ENCODE measurements at regions not wholly inside any gene's neighbourhood (a gene's known extent, or its start where the extent isn't known, plus 50 kb on each side); places are given as distances from the start of the nearest gene placed in this dataset.

- TF ChIP-seq JUND (IDR thresholded peaks at IDR 0.05; ENCODE audit: low read depth), result no peak
- no peak for DNase-seq (ENCODE audit: low read depth in 1 of 2, low spot score in 1 of 2)
- in situ Hi-C loops (cut with HindIII; ENCODE audit: low pct_unique_long_range_greater_than_20kb, low sequenced_read_pairs), result no loop called here
Measured at GRCh38 chr9:16085167-16085726, 532.4 kb downstream of the CCDC171 start.

- no peak for TF ChIP-seq JUND (IDR thresholded peaks at IDR 0.05; ENCODE audit: low read depth)
- DNase-seq (ENCODE audit: low read depth in 1 of 2, low spot score in 1 of 2), result no peak
- in situ Hi-C loops (cut with HindIII; ENCODE audit: low pct_unique_long_range_greater_than_20kb, low sequenced_read_pairs), result no loop called here
Measured at GRCh38 chr9:16090907-16091629, 538.2 kb downstream of the CCDC171 start.

GRCh38 chr9:16092142-16093091 lies 539.6 kb downstream of the CCDC171 start:
- in situ Hi-C loops (cut with HindIII; ENCODE audit: low pct_unique_long_range_greater_than_20kb, low sequenced_read_pairs), result no loop called here
- TF ChIP-seq JUND (IDR thresholded peaks at IDR 0.05; ENCODE audit: low read depth), result no peak
- DNase-seq (ENCODE audit: low read depth in 1 of 2, low spot score in 1 of 2), result no peak

GRCh38 chr9:16098306-16098705 lies 545.5 kb downstream of the CCDC171 start:
- no peak for DNase-seq (ENCODE audit: low read depth in 1 of 2, low spot score in 1 of 2)
- in situ Hi-C loops (cut with HindIII; ENCODE audit: low pct_unique_long_range_greater_than_20kb, low sequenced_read_pairs), result no loop called here
- no peak for TF ChIP-seq JUND (IDR thresholded peaks at IDR 0.05; ENCODE audit: low read depth)

- no peak for DNase-seq (ENCODE audit: low read depth in 1 of 2, low spot score in 1 of 2)
- in situ Hi-C loops (cut with HindIII; ENCODE audit: low pct_unique_long_range_greater_than_20kb, low sequenced_read_pairs), result no loop called here
Measured at GRCh38 chr9:16099732-16100536, 547.1 kb downstream of the CCDC171 start.

GRCh38 chr9:16100537-16101091 lies 547.8 kb downstream of the CCDC171 start:
- in situ Hi-C loops (cut with HindIII; ENCODE audit: low pct_unique_long_range_greater_than_20kb, low sequenced_read_pairs), result no loop called here
- no peak for DNase-seq (ENCODE audit: low read depth in 1 of 2, low spot score in 1 of 2)
- TF ChIP-seq JUND (IDR thresholded peaks at IDR 0.05; ENCODE audit: low read depth), result no peak

More at GRCh38 chr9:16099732-16100536, 547.1 kb downstream of the CCDC171 start:
- TF ChIP-seq JUND (IDR thresholded peaks at IDR 0.05; ENCODE audit: low read depth), result no peak

GRCh38 chr9:16102154-16102553 lies 549.3 kb downstream of the CCDC171 start:
- in situ Hi-C loops (cut with HindIII; ENCODE audit: low pct_unique_long_range_greater_than_20kb, low sequenced_read_pairs), result no loop called here
- no peak for DNase-seq (ENCODE audit: low read depth in 1 of 2, low spot score in 1 of 2)
- no peak for TF ChIP-seq JUND (IDR thresholded peaks at IDR 0.05; ENCODE audit: low read depth)

GRCh38 chr9:16103620-16104397 lies 551.0 kb downstream of the CCDC171 start:
- TF ChIP-seq JUND (IDR thresholded peaks at IDR 0.05; ENCODE audit: low read depth), result no peak
- no peak for DNase-seq (ENCODE audit: low read depth in 1 of 2, low spot score in 1 of 2)
- in situ Hi-C loops (cut with HindIII; ENCODE audit: low pct_unique_long_range_greater_than_20kb, low sequenced_read_pairs), result no loop called here

- no peak for TF ChIP-seq JUND (IDR thresholded peaks at IDR 0.05; ENCODE audit: low read depth)
- no peak for DNase-seq (ENCODE audit: low read depth in 1 of 2, low spot score in 1 of 2)
- in situ Hi-C loops (cut with HindIII; ENCODE audit: low pct_unique_long_range_greater_than_20kb, low sequenced_read_pairs), result no loop called here
Measured at GRCh38 chr9:16105168-16106020, 552.6 kb downstream of the CCDC171 start.

GRCh38 chr9:16106021-16106571 lies 553.3 kb downstream of the CCDC171 start:
- in situ Hi-C loops (cut with HindIII; ENCODE audit: low pct_unique_long_range_greater_than_20kb, low sequenced_read_pairs), result no loop called here
- DNase-seq (ENCODE audit: low read depth in 1 of 2, low spot score in 1 of 2), result no peak
- TF ChIP-seq JUND (IDR thresholded peaks at IDR 0.05; ENCODE audit: low read depth), result no peak
